Kidney (tissue), 13 donors: ENCODE measurements at regions not wholly inside any gene's neighbourhood (a gene's known extent, or its start where the extent isn't known, plus 50 kb on each side); places are given as distances from the start of the nearest gene placed in this dataset.

Experiments used
- DNase-seq, 5 donors: peaks; one replicate each; pipeline ENCODE4 v3.0.0-alpha.2; 2013 to 2020
- FAIRE-seq: peaks from 2 replicates; lab custom pipeline; 2012; peaks lifted over from hg19 to GRCh38; lab: Jason Lieb, UNC
- H3K27ac ChIP-seq, 2 donors: one replicate each; pipeline ENCODE4 v1.7.0; 2013; ENCODE audit warnings: low read depth in 2 of 2, low read length in 2 of 2, inconsistent platforms in 1 of 2
- H3K27me3 ChIP-seq: one replicate; pipeline ENCODE4 v1.7.1; 2013; ENCODE audit warnings: low read length, inconsistent platforms; ENCODE audit not compliant: control insufficient read depth, insufficient read depth
- H3K36me3 ChIP-seq, 3 donors: one replicate each; pipeline versions ENCODE4 v1.7.0 to v1.7.1; 2013; ENCODE audit warnings: low read length in 3 of 3, control low read depth in 1 of 3, inconsistent platforms in 1 of 3; ENCODE audit not compliant: insufficient read depth in 3 of 3, control insufficient read depth in 2 of 3
- H3K4me1 ChIP-seq, 3 donors: one replicate each; pipeline versions ENCODE4 v1.7.0 to v1.7.1; 2013; ENCODE audit warnings: low read length in 3 of 3, inconsistent platforms in 1 of 3, low read depth in 1 of 3; ENCODE audit not compliant: control insufficient read depth in 2 of 3, insufficient read depth in 2 of 3
- H3K4me3 ChIP-seq, 3 donors: one replicate each; pipeline versions ENCODE4 v1.7.0 to v1.8.1; 2013; ENCODE audit warnings: low read length in 3 of 3, control low read depth in 1 of 3, inconsistent platforms in 1 of 3
- H3K9ac ChIP-seq, 3 donors: one replicate each; pipeline versions ENCODE4 v1.7.0 to v1.7.1; 2013; ENCODE audit warnings: low read length in 3 of 3, control low read depth in 1 of 3, inconsistent platforms in 1 of 3
- H3K9me3 ChIP-seq, 3 donors: one replicate each; pipeline versions ENCODE4 v1.7.0 to v1.7.1; 2013; ENCODE audit warnings: low read length in 3 of 3, control low read depth in 1 of 3, inconsistent platforms in 1 of 3; ENCODE audit not compliant: control insufficient read depth in 2 of 3, insufficient read depth in 1 of 3
- CTCF ChIP-seq: IDR thresholded peaks from 3 replicates; pipeline ENCODE4 v1.5.1; 2012; ENCODE audit warnings: mild to moderate bottlenecking, moderate library complexity, borderline replicate concordance; ENCODE audit not compliant: insufficient read depth; ENCODE audit errors: extremely low read depth
- intact Hi-C: fragments of 100-400 bp; cut with DNase I; formaldehyde crosslinking; loops from one replicate; pipeline ENCODE4 v1.11.1; 2022
- donor health status: control.
- donor health status: control.
- donor health status: control.
- donor health status: control.
- donor health status: control.
- donor health status: DM: yes; HTN: yes; CAD: no.
- donor health status: Normal renal cell carcinoma (clear cell type).

- H3K27ac ChIP-seq: no peak overlapping the region
- FAIRE-seq (no peak), DNase-seq (no peak)
- H3K27me3 ChIP-seq: no peaks in the 10 kb centered on the region
- H3K4me3 ChIP-seq: no peak overlapping the region
- H3K9me3 ChIP-seq: no peaks in the 10 kb centered on the region
- intact Hi-C loops: no loop called here
- H3K4me1 ChIP-seq: peaks cover 0 to 5% (median 3%) of the 10 kb centered on the region in 3 donors
- TF ChIP-seq CTCF: no peak
- no peak overlapping the region for H3K9ac ChIP-seq
- H3K36me3 ChIP-seq: no peaks in the 10 kb centered on the region
Measured at GRCh38 chr14:50036637-50037036, 79.7 kb downstream of the VCPKMT start.

GRCh38 chr14:50037240-50037639 lies 79.1 kb downstream of the VCPKMT start:
- H3K9me3 ChIP-seq: no peaks in the 10 kb centered on the region
- H3K27ac ChIP-seq: no peak overlapping the region
- no peak for FAIRE-seq

GRCh38 chr14:50037852-50038251 lies 78.5 kb downstream of the VCPKMT start:
- H3K27ac ChIP-seq: no peak overlapping the region
- DNase-seq (no peak), FAIRE-seq (no peak)
- no peaks in the 10 kb centered on the region for H3K27me3 ChIP-seq
- H3K4me3 ChIP-seq: no peak overlapping the region
- TF ChIP-seq CTCF: no peak
- H3K36me3 ChIP-seq: no peaks in the 10 kb centered on the region
- no peak overlapping the region for H3K9ac ChIP-seq
- peaks cover 0 to 5% (median 3%) of the 10 kb centered on the region in 3 donors for H3K4me1 ChIP-seq
- no peaks in the 10 kb centered on the region for H3K9me3 ChIP-seq
- intact Hi-C loops: no loop called here

More at GRCh38 chr14:50037240-50037639, 79.1 kb downstream of the VCPKMT start:
- no peak for TF ChIP-seq CTCF
- no peaks in the 10 kb centered on the region for H3K36me3 ChIP-seq
- DNase-seq: no peak
- intact Hi-C loops: no loop called here
- H3K27me3 ChIP-seq: no peaks in the 10 kb centered on the region
- H3K9ac ChIP-seq: no peak overlapping the region
- peaks cover 0 to 5% (median 3%) of the 10 kb centered on the region in 3 donors for H3K4me1 ChIP-seq
- H3K4me3 ChIP-seq: no peak overlapping the region
